Skeletal muscle satellite cell (primary cell): ENCODE measurements at regions not wholly inside any gene's neighbourhood (a gene's known extent, or its start where the extent isn't known, plus 50 kb on each side); places are given as distances from the start of the nearest gene placed in this dataset.
"Not testable (repeated sequence)": the region's sequence is repeated elsewhere in the genome, so short reads cannot be mapped to it uniquely, and the experiment has no call there.

Source experiments
- H3K27me3 ChIP-seq: 2 replicates; pipeline ENCODE4 v1.7.0; 2013; ENCODE audit warnings: low read length; ENCODE audit not compliant: control insufficient read depth, insufficient read depth
- H3K36me3 ChIP-seq: 2 replicates; pipeline ENCODE4 v1.7.0; 2013; ENCODE audit warnings: mild to moderate bottlenecking, control low read depth, low read length; ENCODE audit not compliant: insufficient read depth
- H3K4me1 ChIP-seq: 2 replicates; pipeline ENCODE4 v1.7.0; 2013; ENCODE audit warnings: low read length; ENCODE audit not compliant: control insufficient read depth, insufficient read depth
- H3K4me2 ChIP-seq: 2 replicates; pipeline ENCODE4 v1.7.0; 2013; ENCODE audit warnings: mild to moderate bottlenecking, low read length
- H3K4me3 ChIP-seq: 2 replicates; pipeline ENCODE4 v1.7.0; 2013; ENCODE audit warnings: low read length
- H3K9ac ChIP-seq: 2 replicates; pipeline ENCODE4 v1.7.0; 2013; ENCODE audit warnings: mild to moderate bottlenecking, low read depth, low read length, moderate library complexity
- H3K9me3 ChIP-seq: replicated peaks from 2 replicates; pipeline ENCODE4 v1.7.0; 2013; ENCODE audit warnings: mild to moderate bottlenecking, control low read depth, low read length

GRCh38 chr15:66974131-66974530, 91.3 kb upstream of the SMAD3 start:
- not testable (repeated sequence) for H3K9ac ChIP-seq, H3K36me3 ChIP-seq, H3K27me3 ChIP-seq, H3K4me3 ChIP-seq, H3K4me2 ChIP-seq, H3K4me1 ChIP-seq, H3K9me3 ChIP-seq

GRCh38 chr15:66976106-66976640, 89.2 kb upstream of the SMAD3 start:
- not testable (repeated sequence) for H3K9me3 ChIP-seq, H3K27me3 ChIP-seq, H3K9ac ChIP-seq, H3K36me3 ChIP-seq, H3K4me1 ChIP-seq, H3K4me3 ChIP-seq, H3K4me2 ChIP-seq

GRCh38 chr15:66980326-66980725, 85.1 kb upstream of the SMAD3 start:
- not testable (repeated sequence) for H3K9me3 ChIP-seq, H3K4me3 ChIP-seq, H3K9ac ChIP-seq, H3K4me2 ChIP-seq, H3K27me3 ChIP-seq, H3K36me3 ChIP-seq, H3K4me1 ChIP-seq

- no peaks in the 10 kb centered on the region for H3K36me3 ChIP-seq
- no peak overlapping the region for H3K9ac ChIP-seq
- no peaks in the 10 kb centered on the region for H3K9me3 ChIP-seq
- H3K4me1 ChIP-seq: no peaks in the 10 kb centered on the region
- H3K27me3 ChIP-seq: peaks cover 6% of the 10 kb centered on the region
- no peak overlapping the region for H3K4me3 ChIP-seq
- no peak overlapping the region for H3K4me2 ChIP-seq
Measured at GRCh38 chr15:66981771-66982170, 83.6 kb upstream of the SMAD3 start.

- no peaks in the 10 kb centered on the region for H3K9me3 ChIP-seq
- no peaks in the 10 kb centered on the region for H3K36me3 ChIP-seq
- no peak overlapping the region for H3K4me2 ChIP-seq
- H3K27me3 ChIP-seq: peaks cover 2% of the 10 kb centered on the region
- no peak overlapping the region for H3K9ac ChIP-seq
- no peaks in the 10 kb centered on the region for H3K4me1 ChIP-seq
- H3K4me3 ChIP-seq: no peak overlapping the region
Measured at GRCh38 chr15:66982250-66982649, 83.2 kb upstream of the SMAD3 start.

GRCh38 chr15:66982816-66983215, 82.6 kb upstream of the SMAD3 start:
- H3K27me3 ChIP-seq: no peaks in the 10 kb centered on the region

GRCh38 chr15:66985653-66986052, 79.7 kb upstream of the SMAD3 start:
- H3K4me3 ChIP-seq: no peak overlapping the region

More at GRCh38 chr15:66982816-66983215, 82.6 kb upstream of the SMAD3 start:
- no peak overlapping the region for H3K9ac ChIP-seq
- H3K4me1 ChIP-seq: no peaks in the 10 kb centered on the region
- no peak overlapping the region for H3K4me3 ChIP-seq
- no peaks in the 10 kb centered on the region for H3K36me3 ChIP-seq
- H3K4me2 ChIP-seq: no peak overlapping the region
- H3K9me3 ChIP-seq: no peaks in the 10 kb centered on the region

GRCh38 chr15:66986951-66987350, 78.5 kb upstream of the SMAD3 start:
- H3K4me3 ChIP-seq: no peak overlapping the region

More at GRCh38 chr15:66985653-66986052, 79.7 kb upstream of the SMAD3 start:
- Histone ChIP-seq H3K36me3 (no peaks in the 10 kb centered on the region), H3K27me3 (no peaks in the 10 kb centered on the region), H3K4me1 (no peaks in the 10 kb centered on the region), H3K9ac (no peak overlapping the region), H3K4me2 (no peak overlapping the region), H3K9me3 (no peaks in the 10 kb centered on the region)

GRCh38 chr15:66993090-66993489, 72.3 kb upstream of the SMAD3 start:
- Histone ChIP-seq H3K4me2 (no peak overlapping the region), H3K27me3 (no peaks in the 10 kb centered on the region), H3K9ac (no peak overlapping the region), H3K4me3 (no peak overlapping the region), H3K36me3 (no peaks in the 10 kb centered on the region), H3K9me3 (no peaks in the 10 kb centered on the region), H3K4me1 (peaks cover 31% of the 10 kb centered on the region)

More at GRCh38 chr15:66986951-66987350, 78.5 kb upstream of the SMAD3 start:
- H3K4me2 ChIP-seq: no peak overlapping the region
- H3K36me3 ChIP-seq: no peaks in the 10 kb centered on the region
- H3K4me1 ChIP-seq: no peaks in the 10 kb centered on the region
- no peaks in the 10 kb centered on the region for H3K27me3 ChIP-seq
- H3K9ac ChIP-seq: no peak overlapping the region
- H3K9me3 ChIP-seq: no peaks in the 10 kb centered on the region

- Histone ChIP-seq H3K9me3 (no peaks in the 10 kb centered on the region), H3K4me2 (no peak overlapping the region), H3K9ac (no peak overlapping the region), H3K4me3 (no peak overlapping the region), H3K4me1 (peaks cover 31% of the 10 kb centered on the region), H3K36me3 (no peaks in the 10 kb centered on the region), H3K27me3 (no peaks in the 10 kb centered on the region)
Measured at GRCh38 chr15:66993874-66994696, 71.3 kb upstream of the SMAD3 start.

- Histone ChIP-seq H3K4me2 (no peak overlapping the region), H3K9ac (no peak overlapping the region), H3K4me1 (peaks cover 31% of the 10 kb centered on the region), H3K4me3 (no peak overlapping the region), H3K9me3 (no peaks in the 10 kb centered on the region), H3K36me3 (no peaks in the 10 kb centered on the region), H3K27me3 (no peaks in the 10 kb centered on the region)
Measured at GRCh38 chr15:66994927-66995656, 70.3 kb upstream of the SMAD3 start.
